Occipital lobe (tissue), 1 donor: ENCODE measurements at regions not wholly inside any gene's neighbourhood (a gene's known extent, or its start where the extent isn't known, plus 50 kb on each side); places are given as distances from the start of the nearest gene placed in this dataset.

Source experiments
- DNase-seq: peaks from one replicate; lab custom pipeline; 2025; lab: John Stamatoyannopoulos, UW

GRCh38 chr6:104226790-104227446 is 632.8 kb downstream of the HACE1 start:
- DNase-seq: no peak

- no peak for DNase-seq
Observed at GRCh38 chr6:104218116-104218515, 641.6 kb downstream of the HACE1 start.

- DNase-seq: no peak
Observed at GRCh38 chr6:104214901-104215300, 644.8 kb downstream of the HACE1 start.

- no peak for DNase-seq
Observed at GRCh38 chr6:104212977-104213668, 646.6 kb downstream of the HACE1 start.

- no peak for DNase-seq
Observed at GRCh38 chr6:104207635-104208034, 652.1 kb downstream of the HACE1 start.

- DNase-seq: no peak
Observed at GRCh38 chr6:104201557-104201956, 658.2 kb downstream of the HACE1 start.

GRCh38 chr6:104187616-104188015 is 672.1 kb downstream of the HACE1 start:
- DNase-seq: no peak

- no peak for DNase-seq
Observed at GRCh38 chr6:104186831-104187230, 672.9 kb downstream of the HACE1 start.

- DNase-seq: no peak
Observed at GRCh38 chr6:104183816-104184435, 675.8 kb downstream of the HACE1 start.

- DNase-seq: no peak
Observed at GRCh38 chr6:104182811-104183210, 676.9 kb downstream of the HACE1 start.

- no peak for DNase-seq
Observed at GRCh38 chr6:104173668-104174067, 686.1 kb downstream of the HACE1 start.

- no peak for DNase-seq
Observed at GRCh38 chr6:104170401-104170800, 689.3 kb downstream of the HACE1 start.

GRCh38 chr6:104166055-104166668 is 693.6 kb downstream of the HACE1 start:
- DNase-seq: no peak

- no peak for DNase-seq
Observed at GRCh38 chr6:104162036-104162669, 697.6 kb downstream of the HACE1 start.

GRCh38 chr6:104159045-104159618 is 700.6 kb downstream of the HACE1 start:
- DNase-seq: no peak

GRCh38 chr6:104143757-104144156 is 716.0 kb downstream of the HACE1 start:
- DNase-seq: no peak

- DNase-seq: no peak
Observed at GRCh38 chr6:104134876-104135275, 724.8 kb downstream of the HACE1 start.

GRCh38 chr6:104130343-104130742 is 729.4 kb downstream of the HACE1 start:
- DNase-seq: no peak

- no peak for DNase-seq
Observed at GRCh38 chr6:104126315-104127005, 733.3 kb downstream of the HACE1 start.

- DNase-seq: no peak
Observed at GRCh38 chr6:104123227-104123626, 736.5 kb downstream of the HACE1 start.

- no peak for DNase-seq
Observed at GRCh38 chr6:104118274-104118673, 741.4 kb downstream of the HACE1 start.
